ENCODE measurements at regions not wholly inside any gene's neighbourhood (a gene's known extent, or its start where the extent isn't known, plus 50 kb on each side); places are given as distances from the start of the nearest gene placed in this dataset.

DNA sequence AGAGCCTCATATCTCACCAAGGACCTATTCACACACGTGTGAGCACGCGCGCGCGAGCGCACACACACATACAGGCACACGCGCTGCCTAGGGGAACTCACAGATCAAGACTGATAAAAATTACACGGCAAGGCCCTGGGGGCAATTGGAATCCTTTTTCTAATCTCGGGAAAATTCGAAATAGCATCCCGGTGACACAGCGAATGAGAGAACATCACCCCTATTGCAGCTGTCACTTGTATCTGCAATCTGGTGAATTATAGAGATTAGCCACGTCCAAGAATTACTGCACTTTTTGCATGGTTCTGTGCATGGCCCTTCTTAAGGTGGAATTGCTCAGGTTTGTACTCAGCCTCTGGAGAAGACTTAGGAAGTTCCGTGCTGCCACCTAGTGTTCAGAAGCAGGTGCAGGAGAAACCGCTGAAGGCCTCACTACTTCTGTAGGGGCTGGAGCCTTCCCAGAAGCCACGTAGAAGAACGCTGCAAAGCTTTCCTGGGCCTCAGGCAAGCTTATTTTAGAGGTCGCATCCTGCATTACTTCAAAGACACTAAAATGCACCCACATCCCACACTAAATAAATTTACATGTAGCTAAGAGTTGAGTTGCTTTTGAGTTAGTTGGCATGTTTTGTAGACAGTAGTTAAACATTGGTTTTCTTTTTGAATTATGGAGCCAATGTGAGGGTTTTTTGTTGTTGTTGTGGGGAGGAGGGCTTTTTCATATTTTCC lies 229.2 kb upstream of the CAMK1G start:
- H3K4me3 ChIP-seq (ENCODE audit: low read length), result no peak overlapping the region
- 0 out of 2 replicates have a peak overlapping the region, but pooled peaks have one; percentile 14 for H2AFZ ChIP-seq (ENCODE audit: low read length)
- no peak overlapping the region for H3K27ac ChIP-seq (ENCODE audit: low read length)
- no peaks in the 10 kb centered on the region for H3K36me3 ChIP-seq (replicated peaks; ENCODE audit: insufficient read depth, low read length)
- H3K4me1 ChIP-seq (ENCODE audit: low read length), result peaks cover 5% of the 10 kb centered on the region; the same call in 1 of the 2 replicates
- DNase-seq, result peak; percentile 89
- no peaks in the 10 kb centered on the region for H3K9me2 ChIP-seq (replicated peaks; ENCODE audit: insufficient read depth, low read length)
- H4K20me1 ChIP-seq (ENCODE audit: insufficient read depth, low read length), result no peaks in the 10 kb centered on the region
- no peaks in the 10 kb centered on the region for H3K79me2 ChIP-seq (ENCODE audit: low read length)
- no peak for TF ChIP-seq EZH2 (optimal IDR thresholded peaks at IDR 0.05; ENCODE audit: low read depth, low read length)
- TF ChIP-seq, protein P1, sequence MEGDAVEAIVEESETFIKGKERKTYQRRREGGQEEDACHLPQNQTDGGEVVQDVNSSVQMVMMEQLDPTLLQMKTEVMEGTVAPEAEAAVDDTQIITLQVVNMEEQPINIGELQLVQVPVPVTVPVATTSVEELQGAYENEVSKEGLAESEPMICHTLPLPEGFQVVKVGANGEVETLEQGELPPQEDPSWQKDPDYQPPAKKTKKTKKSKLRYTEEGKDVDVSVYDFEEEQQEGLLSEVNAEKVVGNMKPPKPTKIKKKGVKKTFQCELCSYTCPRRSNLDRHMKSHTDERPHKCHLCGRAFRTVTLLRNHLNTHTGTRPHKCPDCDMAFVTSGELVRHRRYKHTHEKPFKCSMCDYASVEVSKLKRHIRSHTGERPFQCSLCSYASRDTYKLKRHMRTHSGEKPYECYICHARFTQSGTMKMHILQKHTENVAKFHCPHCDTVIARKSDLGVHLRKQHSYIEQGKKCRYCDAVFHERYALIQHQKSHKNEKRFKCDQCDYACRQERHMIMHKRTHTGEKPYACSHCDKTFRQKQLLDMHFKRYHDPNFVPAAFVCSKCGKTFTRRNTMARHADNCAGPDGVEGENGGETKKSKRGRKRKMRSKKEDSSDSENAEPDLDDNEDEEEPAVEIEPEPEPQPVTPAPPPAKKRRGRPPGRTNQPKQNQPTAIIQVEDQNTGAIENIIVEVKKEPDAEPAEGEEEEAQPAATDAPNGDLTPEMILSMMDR (IDR thresholded peaks at IDR 0.05; ENCODE audit: low read length), result peak; percentile 98
- no peak for TF ChIP-seq EZH2phosphoT487 (IDR thresholded peaks at IDR 0.05; ENCODE audit: low read length)
- H3K4me2 ChIP-seq (ENCODE audit: low read depth, low read length), result no peak overlapping the region
- no peaks in the 10 kb centered on the region for H3K9me3 ChIP-seq (replicated peaks; ENCODE audit: insufficient read depth, low read length)
- H3F3A ChIP-seq (ENCODE audit: insufficient read depth, low read length), result no peaks in the 10 kb centered on the region
- no peak overlapping the region for H3K9ac ChIP-seq (ENCODE audit: low read length)
- no peaks in the 10 kb centered on the region for H3K27me3 ChIP-seq (replicated peaks; ENCODE audit: insufficient read depth, low read length)

DNA sequence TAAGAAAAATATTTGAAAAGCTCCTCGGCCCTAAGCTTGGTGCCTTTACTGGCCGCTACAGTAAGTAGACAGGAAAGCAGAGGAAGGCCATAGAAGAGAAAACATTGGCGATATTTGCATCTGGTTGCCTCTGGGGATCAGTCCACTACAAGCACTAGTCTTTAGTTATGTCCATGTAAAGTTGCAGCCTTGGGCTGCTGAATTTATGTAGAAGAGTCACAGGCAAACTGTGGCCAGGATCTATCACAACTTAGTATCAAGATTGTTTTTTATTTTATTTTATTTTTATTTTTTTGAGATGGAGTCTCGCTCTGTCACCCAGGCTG lies 228.7 kb upstream of the CAMK1G start:
- H3K27me3 ChIP-seq (replicated peaks; ENCODE audit: insufficient read depth, low read length), result no peaks in the 10 kb centered on the region
- no peaks in the 10 kb centered on the region for H3K9me2 ChIP-seq (replicated peaks; ENCODE audit: insufficient read depth, low read length)
- no peak for TF ChIP-seq EZH2 (optimal IDR thresholded peaks at IDR 0.05; ENCODE audit: low read depth, low read length)
- TF ChIP-seq, protein P1 (IDR thresholded peaks at IDR 0.05; ENCODE audit: low read length), result no peak
- TF ChIP-seq EZH2phosphoT487 (IDR thresholded peaks at IDR 0.05; ENCODE audit: low read length), result no peak
- H3K27ac ChIP-seq (ENCODE audit: low read length), result no peak overlapping the region
- no peaks in the 10 kb centered on the region; the same call in 1 of the 2 replicates for H3K4me1 ChIP-seq (ENCODE audit: low read length)
- no peaks in the 10 kb centered on the region for H3K79me2 ChIP-seq (ENCODE audit: low read length)
- no peaks in the 10 kb centered on the region for H3F3A ChIP-seq (ENCODE audit: insufficient read depth, low read length)
- no peaks in the 10 kb centered on the region for H3K36me3 ChIP-seq (replicated peaks; ENCODE audit: insufficient read depth, low read length)
- H3K4me3 ChIP-seq (ENCODE audit: low read length), result no peak overlapping the region
- H3K4me2 ChIP-seq (ENCODE audit: low read depth, low read length), result no peak overlapping the region
- 0 out of 2 replicates have a peak overlapping the region, but pooled peaks have one; percentile 14 for H2AFZ ChIP-seq (ENCODE audit: low read length)
- no peak overlapping the region for H3K9ac ChIP-seq (ENCODE audit: low read length)
- H4K20me1 ChIP-seq (ENCODE audit: insufficient read depth, low read length), result no peaks in the 10 kb centered on the region
- no peaks in the 10 kb centered on the region for H3K9me3 ChIP-seq (replicated peaks; ENCODE audit: insufficient read depth, low read length)
- no peak for DNase-seq

DNA sequence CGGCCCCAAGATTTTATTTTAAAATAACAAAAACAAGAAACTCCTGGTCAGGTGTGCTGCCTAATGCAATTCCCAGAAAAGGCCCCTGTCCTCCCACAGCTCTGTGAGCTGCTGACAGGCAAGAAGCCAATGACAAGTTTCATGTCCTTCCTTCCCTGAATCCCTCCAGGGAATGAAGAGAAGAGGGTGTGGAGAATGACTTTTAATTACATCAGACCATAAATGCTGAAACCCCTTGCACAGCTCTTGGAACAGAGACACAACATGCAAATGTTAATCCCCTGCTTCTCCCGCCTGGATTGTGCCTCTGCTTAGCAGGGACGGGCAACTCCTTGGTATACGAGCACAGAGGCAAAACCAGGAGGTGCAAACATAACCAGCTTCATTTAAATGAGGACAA lies 228.1 kb upstream of the CAMK1G start:
- H3K4me2 ChIP-seq (ENCODE audit: low read depth, low read length), result no peak overlapping the region
- no peaks in the 10 kb centered on the region for H4K20me1 ChIP-seq (ENCODE audit: insufficient read depth, low read length)
- no peaks in the 10 kb centered on the region for H3K27me3 ChIP-seq (replicated peaks; ENCODE audit: insufficient read depth, low read length)
- no peaks in the 10 kb centered on the region for H3F3A ChIP-seq (ENCODE audit: insufficient read depth, low read length)
- no peak overlapping the region for H3K27ac ChIP-seq (ENCODE audit: low read length)
- DNase-seq, result no peak
- H3K9me2 ChIP-seq (replicated peaks; ENCODE audit: insufficient read depth, low read length), result no peaks in the 10 kb centered on the region
- H3K79me2 ChIP-seq (ENCODE audit: low read length), result no peaks in the 10 kb centered on the region
- no peak overlapping the region for H2AFZ ChIP-seq (ENCODE audit: low read length)
- H3K9me3 ChIP-seq (replicated peaks; ENCODE audit: insufficient read depth, low read length), result no peaks in the 10 kb centered on the region
- H3K9ac ChIP-seq (ENCODE audit: low read length), result no peak overlapping the region
- TF ChIP-seq EZH2 (optimal IDR thresholded peaks at IDR 0.05; ENCODE audit: low read depth, low read length) (no peak), EZH2phosphoT487 (IDR thresholded peaks at IDR 0.05; ENCODE audit: low read length) (no peak)
- TF ChIP-seq, protein P1 (IDR thresholded peaks at IDR 0.05; ENCODE audit: low read length), result no peak
- no peaks in the 10 kb centered on the region for H3K4me1 ChIP-seq (ENCODE audit: low read length)
- no peaks in the 10 kb centered on the region for H3K36me3 ChIP-seq (replicated peaks; ENCODE audit: insufficient read depth, low read length)
- no peak overlapping the region for H3K4me3 ChIP-seq (ENCODE audit: low read length)

All from MM.1S (cell line).